C4-2B (cell line): ENCODE measurements at regions not wholly inside any gene's neighbourhood (a gene's known extent, or its start where the extent isn't known, plus 50 kb on each side); places are given as distances from the start of the nearest gene placed in this dataset.

Experiments
- ZFX ChIP-seq: fragments of 450-650 bp; IDR thresholded peaks from 2 replicates; pipeline ENCODE4 v1.6.1; 2017
- TF ChIP-seq, protein P1 (sequence below): fragments of 450-650 bp; conservative IDR thresholded peaks from 2 replicates; pipeline ENCODE4 v1.5.1; 2017; ENCODE audit warnings: mild to moderate bottlenecking

DNA sequence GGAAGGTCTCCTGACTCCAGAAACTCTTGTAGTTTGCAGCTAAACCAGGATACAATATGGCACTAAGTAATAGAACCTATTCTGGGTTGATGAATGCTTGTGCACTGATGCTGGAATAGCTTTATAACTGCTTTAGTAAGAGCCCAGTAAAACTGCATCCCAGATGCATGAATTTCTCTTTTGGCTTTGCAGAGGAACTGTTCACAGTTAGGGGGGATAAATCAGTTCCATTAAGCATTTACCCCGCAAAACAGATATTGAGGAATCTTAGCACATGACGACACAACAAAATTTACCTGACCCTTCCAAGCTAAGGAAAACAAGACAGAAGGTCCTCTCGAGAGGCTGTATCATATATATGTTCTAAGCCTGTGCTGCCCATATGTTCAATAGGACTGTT is 457.4 kb downstream of the FOXG1 start:
- TF ChIP-seq, protein P1, sequence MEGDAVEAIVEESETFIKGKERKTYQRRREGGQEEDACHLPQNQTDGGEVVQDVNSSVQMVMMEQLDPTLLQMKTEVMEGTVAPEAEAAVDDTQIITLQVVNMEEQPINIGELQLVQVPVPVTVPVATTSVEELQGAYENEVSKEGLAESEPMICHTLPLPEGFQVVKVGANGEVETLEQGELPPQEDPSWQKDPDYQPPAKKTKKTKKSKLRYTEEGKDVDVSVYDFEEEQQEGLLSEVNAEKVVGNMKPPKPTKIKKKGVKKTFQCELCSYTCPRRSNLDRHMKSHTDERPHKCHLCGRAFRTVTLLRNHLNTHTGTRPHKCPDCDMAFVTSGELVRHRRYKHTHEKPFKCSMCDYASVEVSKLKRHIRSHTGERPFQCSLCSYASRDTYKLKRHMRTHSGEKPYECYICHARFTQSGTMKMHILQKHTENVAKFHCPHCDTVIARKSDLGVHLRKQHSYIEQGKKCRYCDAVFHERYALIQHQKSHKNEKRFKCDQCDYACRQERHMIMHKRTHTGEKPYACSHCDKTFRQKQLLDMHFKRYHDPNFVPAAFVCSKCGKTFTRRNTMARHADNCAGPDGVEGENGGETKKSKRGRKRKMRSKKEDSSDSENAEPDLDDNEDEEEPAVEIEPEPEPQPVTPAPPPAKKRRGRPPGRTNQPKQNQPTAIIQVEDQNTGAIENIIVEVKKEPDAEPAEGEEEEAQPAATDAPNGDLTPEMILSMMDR, result no peak
- TF ChIP-seq ZFX, result no peak
